ENCODE measurements at regions not wholly inside any gene's neighbourhood (a gene's known extent, or its start where the extent isn't known, plus 50 kb on each side); places are given as distances from the start of the nearest gene placed in this dataset.
"Not testable (repeated sequence)": the region's sequence is repeated elsewhere in the genome, so short reads cannot be mapped to it uniquely, and the experiment has no call there.

GRCh38 chrX:39068634-39069033 is 267.4 kb downstream of the MID1IP1 start:
- CTCF ChIA-PET; H4K91ac ChIP-seq (ENCODE audit: insufficient read depth, low read depth, low read length); H3K27me3 ChIP-seq (ENCODE audit: control insufficient read depth, insufficient read depth, low read length); H3K14ac ChIP-seq (replicated peaks; ENCODE audit: low read depth, low read length); H3K9ac ChIP-seq (ENCODE audit: low read depth, low read length); in situ Hi-C loops (cut with MboI; ENCODE audit: low sequenced_read_pairs); DNase-seq; H4K8ac ChIP-seq (ENCODE audit: low read depth in 2 of 2, low read length in 2 of 2); H2BK120ac ChIP-seq (ENCODE audit: low read depth, low read length); dilution Hi-C loops (cut with HindIII; ENCODE audit: low sequenced_read_pairs, unreplicated experiment); BruUV-seq (replicated peaks); H4K20me1 ChIP-seq (ENCODE audit: insufficient read depth, low read length); H3K56ac ChIP-seq (ENCODE audit: extremely low read depth, insufficient read depth, low read length); H3K9me1 ChIP-seq (ENCODE audit: insufficient read depth, low read length); H3K4me1 ChIP-seq (ENCODE audit: control insufficient read depth, insufficient read depth, low read length); H3K9me3 ChIP-seq (ENCODE audit: control insufficient read depth, insufficient read depth, low read length); H2AK5ac ChIP-seq (ENCODE audit: low read depth, low read length); ATAC-seq (ENCODE audit: low read depth); H3K4me3 ChIP-seq (ENCODE audit: insufficient read depth, low read depth, low read length); H3K23ac ChIP-seq (ENCODE audit: low read depth, low read length); POLR2A ChIA-PET (ENCODE audit: unreplicated experiment); H3K36me3 ChIP-seq (ENCODE audit: control insufficient read depth, insufficient read depth, low read length); H2BK20ac ChIP-seq (ENCODE audit: low read depth, low read length); H4K5ac ChIP-seq (ENCODE audit: low read depth, low read length); H3K79me1 ChIP-seq (ENCODE audit: low read depth in 1 of 2, low read length in 2 of 2); H2BK15ac ChIP-seq (ENCODE audit: low read depth, low read length); H3K4me2 ChIP-seq (ENCODE audit: low read depth, low read length); intact Hi-C loops (cut with micrococcal nuclease); H2AK9ac ChIP-seq (replicated peaks; ENCODE audit: low read depth, low read length, poor library complexity); H3K18ac ChIP-seq (ENCODE audit: low read depth, low read length); H3K4ac ChIP-seq (ENCODE audit: low read depth, low read length); H2AFZ ChIP-seq (replicated peaks; ENCODE audit: low read length, poor library complexity); H3K27ac ChIP-seq (ENCODE audit: insufficient read depth, low read length); H2BK5ac ChIP-seq (ENCODE audit: low read depth, low read length, poor library complexity, severe bottlenecking): not testable (repeated sequence)
- WGBS, 2 experiments (ENCODE audit: extremely low coverage in 2 of 2, insufficient read length in 1 of 2) = no CpG with 5 or more reads among the region's 1 CpG

Data from IMR-90 (cell line).